SK-N-MC (cell line): ENCODE measurements at regions not wholly inside any gene's neighbourhood (a gene's known extent, or its start where the extent isn't known, plus 50 kb on each side); places are given as distances from the start of the nearest gene placed in this dataset.

ENCODE experiments used
- EZH2 ChIP-seq: fragments of 200-600 bp; sonication (generic); IDR thresholded peaks from one replicate; pipeline ENCODE4 v1.6.1; 2017; ENCODE audit warnings: antibody characterized with exemption
- FOXP2 ChIP-seq: optimal IDR thresholded peaks from 2 replicates; pipeline ENCODE3; 2011; ENCODE audit warnings: mild to moderate bottlenecking, moderate library complexity; ENCODE audit not compliant: insufficient read depth; ENCODE audit errors: extremely low read length, control extremely low read depth
- POLR2AphosphoS5 ChIP-seq: IDR thresholded peaks from 2 replicates; pipeline ENCODE4 v1.6.1; 2012; ENCODE audit warnings: mild to moderate bottlenecking, low read depth, low read length, borderline replicate concordance

GRCh38 chr2:150052457-150052856, 435.0 kb downstream of the RND3 start:
- TF ChIP-seq EZH2 (no peak), POLR2AphosphoS5 (no peak), FOXP2 (no peak)
